Bronchial epithelial cell (primary cell): ENCODE measurements at regions not wholly inside any gene's neighbourhood (a gene's known extent, or its start where the extent isn't known, plus 50 kb on each side); places are given as distances from the start of the nearest gene placed in this dataset.

Experiments
- DNase-seq: peaks from one replicate; pipeline ENCODE4 v3.0.0-alpha.2; 2010; ENCODE audit warnings: low read depth
- FAIRE-seq: peaks from 2 replicates; lab custom pipeline; 2011; peaks lifted over from hg19 to GRCh38; lab: Jason Lieb, UNC
- H3K27me3 ChIP-seq: 2 replicates; pipeline ENCODE4 v1.5.1; 2011; ENCODE audit warnings: low read length; ENCODE audit not compliant: control insufficient read depth, insufficient read depth
- H3K36me3 ChIP-seq: 2 replicates; pipeline ENCODE4 v1.5.1; 2011; ENCODE audit warnings: low read length; ENCODE audit not compliant: control insufficient read depth, insufficient read depth
- H3K4me3 ChIP-seq: 2 replicates; pipeline ENCODE4 v1.5.1; 2011; ENCODE audit warnings: mild to moderate bottlenecking, low read depth, low read length, control low read depth
- TF ChIP-seq, protein P1 (sequence below): IDR thresholded peaks from 2 replicates; pipeline ENCODE4 v1.5.1; 2011; ENCODE audit warnings: mild to moderate bottlenecking, moderate library complexity, low read length, control low read depth, inconsistent platforms; ENCODE audit not compliant: insufficient read depth, severe bottlenecking

DNA sequence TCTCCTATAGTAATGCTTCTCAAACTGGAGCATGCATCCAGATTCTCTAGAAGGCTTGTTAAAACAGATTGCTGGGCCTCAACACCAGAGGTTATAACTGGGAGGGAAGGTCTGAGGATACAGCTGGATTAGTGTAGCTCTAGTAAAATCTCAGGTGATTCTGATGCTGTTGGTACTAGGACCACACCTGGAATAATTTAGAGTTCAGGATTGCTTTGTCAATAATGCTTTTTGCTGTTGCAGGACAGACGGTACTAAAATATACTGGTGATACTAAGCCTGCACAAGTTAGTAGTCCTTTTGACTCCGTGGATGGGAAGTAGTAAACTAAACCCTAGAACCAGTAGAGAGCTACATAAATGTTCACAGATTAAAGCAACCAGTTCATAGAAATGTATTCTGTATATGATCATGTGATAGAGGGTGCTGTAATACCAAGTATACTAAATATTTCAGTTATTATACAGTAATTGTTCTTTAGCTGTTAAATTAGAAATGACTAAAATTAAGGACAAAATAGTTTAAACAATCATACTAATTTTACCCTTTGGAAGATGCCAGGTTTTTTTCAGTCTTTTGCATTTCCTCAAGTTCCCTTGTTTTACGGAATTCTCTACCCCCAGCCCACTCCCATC lies 258.2 kb upstream of the STARD13 start:
- TF ChIP-seq, protein P1, sequence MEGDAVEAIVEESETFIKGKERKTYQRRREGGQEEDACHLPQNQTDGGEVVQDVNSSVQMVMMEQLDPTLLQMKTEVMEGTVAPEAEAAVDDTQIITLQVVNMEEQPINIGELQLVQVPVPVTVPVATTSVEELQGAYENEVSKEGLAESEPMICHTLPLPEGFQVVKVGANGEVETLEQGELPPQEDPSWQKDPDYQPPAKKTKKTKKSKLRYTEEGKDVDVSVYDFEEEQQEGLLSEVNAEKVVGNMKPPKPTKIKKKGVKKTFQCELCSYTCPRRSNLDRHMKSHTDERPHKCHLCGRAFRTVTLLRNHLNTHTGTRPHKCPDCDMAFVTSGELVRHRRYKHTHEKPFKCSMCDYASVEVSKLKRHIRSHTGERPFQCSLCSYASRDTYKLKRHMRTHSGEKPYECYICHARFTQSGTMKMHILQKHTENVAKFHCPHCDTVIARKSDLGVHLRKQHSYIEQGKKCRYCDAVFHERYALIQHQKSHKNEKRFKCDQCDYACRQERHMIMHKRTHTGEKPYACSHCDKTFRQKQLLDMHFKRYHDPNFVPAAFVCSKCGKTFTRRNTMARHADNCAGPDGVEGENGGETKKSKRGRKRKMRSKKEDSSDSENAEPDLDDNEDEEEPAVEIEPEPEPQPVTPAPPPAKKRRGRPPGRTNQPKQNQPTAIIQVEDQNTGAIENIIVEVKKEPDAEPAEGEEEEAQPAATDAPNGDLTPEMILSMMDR = no peak
- Histone ChIP-seq H3K27me3 (no peaks in the 10 kb centered on the region), H3K4me3 (peak overlapping the region; percentile 49), H3K36me3 (no peaks in the 10 kb centered on the region)
- DNase-seq (peak; percentile 26), FAIRE-seq (no peak)

DNA sequence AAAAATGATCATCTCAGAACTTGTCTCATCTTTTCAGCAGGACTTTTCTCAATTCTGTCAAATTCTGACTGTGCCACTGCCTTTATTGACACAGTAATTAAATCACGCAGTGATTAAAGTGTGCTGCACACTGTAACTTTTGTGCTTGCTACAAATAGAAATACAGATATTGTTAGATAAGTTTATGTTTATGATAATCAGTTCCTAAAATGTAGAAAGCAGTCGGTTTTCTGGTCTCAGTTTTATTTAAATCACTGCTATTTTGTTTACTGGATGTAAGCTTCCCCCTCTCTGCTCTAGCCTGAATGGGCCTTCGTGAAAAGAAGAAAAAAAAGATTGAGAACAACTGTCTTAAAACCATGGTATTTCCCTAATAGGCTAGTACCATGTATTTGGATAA lies 258.8 kb upstream of the STARD13 start:
- no peaks in the 10 kb centered on the region for H3K27me3 ChIP-seq
- no peaks in the 10 kb centered on the region for H3K36me3 ChIP-seq
- FAIRE-seq (no peak), DNase-seq (peak; percentile 15)
- no peak overlapping the region for H3K4me3 ChIP-seq
- TF ChIP-seq, protein P1 = no peak

DNA sequence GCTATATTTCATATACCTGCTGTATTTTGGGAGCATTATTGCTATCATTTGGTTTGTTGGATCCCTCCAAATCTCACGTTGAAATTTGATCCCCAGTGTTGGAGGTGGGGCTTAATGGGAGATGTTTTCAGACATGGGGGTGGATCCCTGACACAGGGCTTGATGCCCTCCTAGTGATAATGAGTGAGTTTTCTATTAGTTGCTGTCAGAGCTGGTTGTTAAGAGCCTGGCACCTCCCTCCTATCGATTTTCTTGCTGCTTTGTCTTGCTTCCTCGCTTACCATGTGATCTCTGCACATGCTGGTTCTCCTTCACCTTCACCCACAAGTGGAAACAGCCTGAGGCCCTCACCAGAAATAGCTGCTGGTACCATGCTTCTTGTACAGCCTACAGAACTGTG lies 259.9 kb upstream of the STARD13 start:
- no peaks in the 10 kb centered on the region for H3K27me3 ChIP-seq
- H3K4me3 ChIP-seq = no peak overlapping the region
- TF ChIP-seq, protein P1 = no peak
- DNase-seq (no peak), FAIRE-seq (no peak)
- H3K36me3 ChIP-seq = no peaks in the 10 kb centered on the region

DNA sequence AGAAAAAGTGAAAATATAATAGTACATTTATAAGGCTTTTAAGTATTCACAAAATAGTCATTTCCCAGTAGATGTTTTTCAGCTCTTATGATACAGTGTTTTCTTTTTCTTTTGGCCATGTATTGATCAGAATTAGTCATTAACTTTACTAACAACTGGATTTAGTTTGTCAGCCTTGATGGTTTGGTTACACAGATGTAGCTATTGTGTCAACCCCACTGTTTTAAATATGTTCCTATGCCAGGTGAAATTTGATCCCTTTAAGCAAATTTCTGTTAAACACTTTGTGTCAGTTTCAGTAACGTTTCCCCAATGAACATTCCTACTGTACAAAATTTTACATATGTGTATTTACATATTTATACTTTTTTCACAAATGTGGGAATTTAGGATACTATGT lies 261.5 kb upstream of the STARD13 start:
- TF ChIP-seq, protein P1 = no peak
- H3K36me3 ChIP-seq = no peaks in the 10 kb centered on the region
- no peak overlapping the region for H3K4me3 ChIP-seq
- H3K27me3 ChIP-seq = no peaks in the 10 kb centered on the region
- FAIRE-seq = no peak
- no peak for DNase-seq

DNA sequence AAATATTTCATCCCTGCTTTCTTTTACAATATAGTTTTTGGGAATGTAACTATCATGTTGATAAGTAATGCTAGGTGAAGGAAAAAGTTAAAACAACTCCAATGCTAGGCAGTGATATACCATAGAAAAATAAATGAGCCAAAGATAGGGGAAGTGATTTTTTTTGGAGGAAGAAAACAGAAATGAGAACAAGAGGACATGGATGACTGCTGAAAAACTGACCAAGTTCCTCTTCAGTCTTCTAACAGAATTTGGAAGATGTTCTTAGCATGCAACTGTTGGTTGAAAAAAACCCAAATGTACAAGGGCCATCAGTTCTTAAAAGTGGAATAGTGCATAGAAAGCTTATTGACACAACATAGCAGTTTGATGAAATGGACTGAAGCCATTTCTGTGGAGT lies 262.5 kb upstream of the STARD13 start:
- H3K4me3 ChIP-seq = no peak overlapping the region
- FAIRE-seq = no peak
- H3K36me3 ChIP-seq = no peaks in the 10 kb centered on the region
- TF ChIP-seq, protein P1 = no peak
- DNase-seq = no peak
- no peaks in the 10 kb centered on the region for H3K27me3 ChIP-seq

DNA sequence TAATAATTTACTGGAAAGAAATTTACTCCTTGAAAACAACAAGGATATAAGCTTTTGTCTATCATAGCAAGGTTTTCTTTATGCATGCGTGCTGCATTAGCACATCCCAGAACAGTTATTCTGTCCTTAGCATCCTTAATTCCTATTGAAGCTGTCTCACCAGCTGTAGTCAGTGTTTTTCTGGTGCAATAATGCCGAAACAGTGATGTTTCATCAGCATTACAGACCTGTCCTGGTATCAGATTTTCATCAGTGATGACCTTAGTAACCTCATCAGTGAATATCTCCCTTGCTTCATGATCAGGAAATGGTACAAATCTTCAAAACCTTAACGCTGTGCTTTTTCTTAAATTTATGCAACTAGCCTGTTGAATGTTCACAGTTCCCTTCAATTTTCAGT lies 264.7 kb upstream of the STARD13 start:
- TF ChIP-seq, protein P1 = no peak
- Histone ChIP-seq H3K36me3 (no peaks in the 10 kb centered on the region), H3K4me3 (no peak overlapping the region), H3K27me3 (no peaks in the 10 kb centered on the region)
- FAIRE-seq (no peak), DNase-seq (no peak)
